GM19467 (cell line): ENCODE measurements at regions not wholly inside any gene's neighbourhood (a gene's known extent, or its start where the extent isn't known, plus 50 kb on each side); places are given as distances from the start of the nearest gene placed in this dataset.

Experiments used
- ATAC-seq: cut with Tn5 transposase; IDR thresholded peaks from one replicate; pipeline ENCODE4 v1.9.1; 2021; ENCODE audit warnings: mild to moderate bottlenecking, moderate library complexity; ENCODE audit not compliant: unreplicated experiment

DNA sequence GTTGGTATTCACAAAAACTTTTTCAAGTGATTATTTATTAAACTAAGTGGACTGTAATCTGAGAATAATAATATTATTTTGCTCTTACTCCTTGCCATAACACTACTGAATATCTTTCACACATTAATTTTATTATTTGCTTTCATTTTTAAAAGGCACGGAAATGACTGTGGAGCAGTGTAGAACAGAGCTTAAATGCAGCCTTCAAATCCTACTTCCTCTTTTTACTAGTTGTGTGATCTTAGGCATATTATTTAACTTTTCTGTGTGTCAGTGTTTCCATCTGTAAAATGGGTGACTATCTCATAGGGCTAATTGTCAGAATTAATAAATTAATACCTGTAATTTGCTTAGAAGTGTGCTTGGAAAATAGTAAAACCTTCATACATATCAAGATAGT lies 55.5 kb upstream of the SLC8A1 start:
- ATAC-seq = peak; percentile 69

DNA sequence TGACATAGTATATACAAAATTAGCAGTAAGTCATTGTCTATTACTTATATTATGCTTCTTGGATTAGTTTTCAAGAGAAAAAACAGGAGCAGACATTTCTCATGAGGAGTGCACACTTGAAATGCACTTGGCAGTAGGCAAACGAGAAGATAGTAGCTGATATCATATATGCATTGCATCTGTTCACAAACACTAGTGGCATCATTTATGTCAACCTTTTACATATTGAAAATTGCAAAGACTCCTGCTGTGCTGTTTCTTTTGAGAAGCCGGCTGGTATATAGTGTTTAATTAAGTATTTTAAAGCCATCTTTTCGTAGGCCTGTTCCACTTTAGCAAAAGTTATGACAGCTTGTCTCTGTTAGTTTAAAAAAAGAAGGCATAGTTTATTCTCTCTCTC lies 58.4 kb upstream of the SLC8A1 start:
- ATAC-seq = no peak

DNA sequence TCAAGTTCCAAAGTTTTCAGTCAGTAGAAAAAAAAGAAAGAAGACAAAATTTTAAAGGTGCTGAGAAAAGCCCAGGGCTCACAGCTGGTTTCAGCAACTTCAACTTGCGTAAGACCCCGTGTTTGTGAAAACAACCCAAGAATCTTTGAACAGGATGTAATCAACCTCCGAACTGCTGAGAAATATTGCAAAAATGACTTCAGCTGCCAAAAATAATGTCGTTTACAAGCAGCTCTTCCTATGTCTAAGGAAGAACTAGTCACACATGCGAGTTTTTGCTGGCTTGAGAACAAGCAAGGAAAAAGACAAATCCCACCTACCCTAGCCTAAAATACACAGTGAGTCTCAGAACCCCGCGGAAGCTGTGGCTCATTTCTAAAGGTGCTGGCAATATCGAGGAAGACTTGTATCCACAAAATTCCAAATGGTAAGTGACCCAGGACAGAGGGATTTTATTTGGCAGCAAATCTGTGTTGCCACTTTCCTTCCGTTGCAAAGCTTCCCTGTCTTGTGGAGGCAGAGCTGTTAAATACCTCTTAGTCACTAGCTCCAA lies 59.8 kb upstream of the SLC8A1 start:
- ATAC-seq = no peak

DNA sequence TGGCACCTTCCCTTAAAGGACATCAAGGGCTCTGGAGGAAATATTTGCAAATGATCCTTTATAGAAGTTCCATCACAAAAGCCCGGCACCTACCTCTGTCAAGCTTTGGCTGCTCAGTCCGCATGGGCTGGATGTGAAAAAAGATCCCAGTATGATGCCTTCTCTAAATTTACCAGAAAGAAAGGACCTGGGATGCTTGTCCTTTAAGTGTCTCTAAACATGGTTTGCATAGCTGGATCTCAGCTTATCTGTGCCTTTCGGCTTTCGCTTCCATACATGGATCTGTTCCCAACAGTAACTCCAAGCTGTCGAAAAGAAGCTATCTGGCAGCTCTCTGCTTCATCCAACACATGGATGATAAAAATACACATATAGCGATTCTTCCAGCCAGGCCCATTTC lies 60.4 kb upstream of the SLC8A1 start:
- no peak for ATAC-seq

DNA sequence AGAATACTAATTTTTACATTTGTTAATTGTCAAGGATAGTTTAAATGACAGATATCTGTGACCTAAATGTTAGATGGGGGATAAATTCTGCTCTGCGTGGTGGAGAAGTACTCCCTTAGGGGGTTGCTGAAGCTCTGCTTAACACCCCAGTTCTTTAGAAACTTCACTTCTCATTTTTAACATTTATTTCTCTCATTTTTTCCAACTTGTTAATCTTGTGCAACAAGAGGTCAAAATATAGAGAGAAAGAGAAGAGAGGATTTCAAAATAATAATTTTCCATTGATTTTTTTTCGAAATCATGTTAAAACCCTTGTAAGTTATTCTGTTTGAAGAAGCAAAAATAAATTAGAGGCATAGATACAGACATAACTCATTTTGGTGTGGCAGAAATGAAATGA lies 61.3 kb upstream of the SLC8A1 start:
- ATAC-seq = no peak

DNA sequence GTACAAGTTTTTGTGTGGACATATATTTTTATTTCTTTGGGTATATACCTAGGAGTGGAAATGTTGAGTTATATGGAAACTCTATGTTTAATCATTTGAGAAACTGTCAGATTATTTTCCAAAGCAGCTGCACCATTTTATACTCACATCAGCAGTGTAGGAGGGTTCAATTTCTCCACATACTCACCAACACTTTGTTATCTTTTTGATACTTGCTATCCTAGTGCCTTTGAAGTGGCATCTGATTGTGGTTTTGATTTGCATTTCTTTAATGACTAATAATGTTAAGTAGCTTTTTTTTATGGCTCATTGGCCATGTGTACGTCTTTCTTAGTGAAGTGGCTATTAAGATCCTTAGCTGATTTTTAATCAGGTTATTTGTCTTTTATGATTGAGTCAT lies 64.7 kb upstream of the SLC8A1 start:
- no peak for ATAC-seq

DNA sequence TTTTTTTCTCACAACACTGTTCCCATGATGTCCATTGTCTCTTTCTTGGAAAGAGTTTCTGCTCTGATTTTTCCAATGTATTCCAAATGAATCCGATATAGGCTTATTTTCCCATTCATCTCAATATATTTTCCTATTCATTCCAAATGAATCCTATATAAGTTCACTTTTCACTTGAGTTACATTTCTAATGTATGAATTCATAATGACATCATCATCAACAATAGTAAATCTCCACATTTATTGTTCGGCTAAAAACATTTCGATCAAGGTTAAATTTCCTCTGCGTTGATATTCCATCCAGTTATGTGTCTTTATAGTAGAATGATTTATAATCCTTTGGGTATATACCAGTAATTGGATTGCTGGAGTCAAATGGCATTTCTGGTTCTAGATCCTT lies 76.7 kb upstream of the SLC8A1 start:
- ATAC-seq = no peak

DNA sequence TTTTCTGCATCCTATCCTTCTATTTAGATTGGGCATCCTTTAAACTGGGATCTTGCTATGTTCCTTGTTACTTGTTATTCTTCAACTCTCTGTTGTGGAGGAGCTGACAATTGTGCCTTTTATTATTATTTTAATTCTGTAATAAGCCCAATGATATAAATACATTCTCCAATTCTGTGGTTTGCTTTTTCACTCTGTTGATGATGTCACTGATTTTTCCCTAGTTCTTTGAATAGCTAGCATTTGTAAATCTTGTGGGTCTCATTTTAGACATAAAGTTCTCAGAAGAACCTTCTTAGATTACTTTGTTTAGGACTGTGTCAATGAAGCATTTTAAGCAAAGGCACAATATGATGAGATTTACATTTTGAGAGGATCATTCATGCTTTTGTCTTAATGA lies 79.5 kb upstream of the SLC8A1 start:
- no peak for ATAC-seq

DNA sequence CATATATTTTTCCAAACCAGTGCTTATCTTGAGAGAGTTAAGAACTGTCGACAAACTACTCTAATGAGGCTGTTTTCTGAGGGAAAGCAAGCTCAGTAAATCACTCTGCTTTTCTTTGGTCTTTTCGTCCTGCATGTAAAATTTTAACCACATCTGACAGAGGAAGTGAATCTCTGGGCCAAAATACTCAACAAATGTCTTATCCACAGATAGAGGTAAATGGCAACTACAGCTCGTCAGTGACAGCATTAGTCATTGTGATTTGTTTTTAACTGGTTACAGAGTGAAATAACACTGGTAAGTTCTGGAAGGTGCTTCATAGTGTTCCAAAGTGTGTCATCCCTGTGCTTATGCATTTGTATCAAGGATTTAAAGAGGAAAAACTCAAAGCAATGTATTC lies 82.6 kb upstream of the SLC8A1 start:
- ATAC-seq = no peak

DNA sequence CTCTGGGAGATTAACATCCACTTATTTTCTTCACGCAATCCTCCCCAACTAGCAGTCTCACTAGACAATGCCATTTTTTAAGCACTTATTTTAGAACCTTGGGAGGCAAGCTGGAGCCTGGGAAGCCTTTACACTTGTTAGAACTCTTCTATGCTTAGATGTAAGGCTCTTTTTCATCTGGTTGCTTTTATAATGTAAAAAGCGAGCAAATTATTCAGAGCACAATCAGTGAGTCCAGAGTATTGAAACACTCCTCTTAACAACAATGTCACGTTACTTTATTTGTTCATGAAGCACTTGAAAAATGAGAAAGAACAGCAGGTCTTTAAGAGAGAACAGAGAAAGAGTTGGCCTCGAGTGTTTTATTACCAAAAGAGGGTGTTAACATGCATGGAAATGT lies 84.1 kb upstream of the SLC8A1 start:
- no peak for ATAC-seq

DNA sequence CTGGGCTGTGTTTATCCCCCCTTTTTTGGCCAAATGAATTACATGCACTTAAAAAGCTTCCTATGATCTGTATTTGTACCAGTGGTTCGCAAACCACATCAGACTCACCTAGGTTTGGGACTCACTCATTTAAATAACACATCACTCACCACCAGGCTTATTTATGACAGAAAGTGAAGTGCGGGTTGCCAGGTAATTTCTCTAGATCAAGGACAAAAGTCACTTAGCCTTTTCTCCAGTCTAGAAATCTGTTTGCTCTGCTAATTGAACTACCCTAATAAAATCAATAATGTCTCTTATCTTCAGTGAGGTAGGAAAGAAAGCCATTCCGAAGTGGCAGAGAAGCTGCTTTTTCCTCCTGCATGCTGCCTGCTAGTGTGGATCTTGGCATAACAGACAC lies 88.1 kb upstream of the SLC8A1 start:
- no peak for ATAC-seq

DNA sequence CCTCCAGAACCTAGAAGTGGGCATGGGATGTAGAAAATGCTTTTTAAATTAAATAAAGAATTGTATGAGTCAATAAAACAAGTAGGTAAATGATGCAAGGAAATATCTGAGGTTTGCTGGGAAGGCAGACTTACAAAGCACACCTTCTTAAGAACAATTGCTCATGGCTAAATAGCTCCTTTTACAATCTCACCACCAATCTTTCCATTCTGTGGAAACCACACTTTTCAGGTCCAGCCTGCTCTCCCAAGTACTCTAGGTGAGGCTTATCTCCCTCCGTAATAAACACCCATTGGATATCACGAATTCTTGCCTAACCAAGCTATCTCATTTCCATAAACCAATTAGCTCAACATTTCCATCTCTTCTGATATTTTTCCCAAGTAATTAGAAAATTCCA lies 91.5 kb upstream of the SLC8A1 start:
- ATAC-seq = no peak

DNA sequence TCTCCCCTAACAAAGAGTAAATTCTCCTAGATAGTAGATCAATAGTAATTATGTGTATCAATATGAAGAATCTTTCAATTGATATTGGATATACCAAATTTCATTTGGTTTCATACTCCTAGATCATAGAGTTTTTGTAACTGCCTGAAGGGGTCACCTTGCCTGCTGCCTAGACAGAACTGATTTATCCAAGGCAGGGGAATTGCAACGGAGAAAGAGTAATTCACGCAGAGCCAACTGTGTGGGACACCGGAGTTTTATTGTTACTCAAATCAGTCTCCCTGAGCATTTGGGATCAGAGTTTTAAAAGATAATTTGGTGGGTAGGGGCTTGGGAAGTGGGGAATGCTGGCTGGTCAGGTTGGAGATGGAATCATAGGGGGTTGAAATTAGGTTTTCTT lies 92.2 kb upstream of the SLC8A1 start:
- no peak for ATAC-seq

DNA sequence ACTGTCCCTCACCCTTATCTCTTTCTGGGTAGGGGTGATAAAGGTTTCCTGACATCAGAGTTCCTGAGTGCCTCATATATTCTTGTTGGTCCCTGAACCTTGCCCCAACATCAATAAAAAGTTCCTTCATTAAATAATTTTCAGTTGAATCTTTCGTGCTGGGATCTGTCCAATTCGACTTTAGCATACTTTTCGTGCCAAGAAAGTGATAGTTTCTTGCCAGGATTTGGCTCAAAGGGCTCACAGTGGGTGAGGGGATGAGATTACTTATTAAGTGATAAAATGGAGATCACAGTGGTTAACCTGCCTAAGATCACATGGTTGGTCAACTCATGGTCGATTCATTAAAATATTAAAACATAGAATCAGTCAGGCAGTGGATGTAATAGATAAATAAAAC lies 93.8 kb upstream of the SLC8A1 start:
- no peak for ATAC-seq

DNA sequence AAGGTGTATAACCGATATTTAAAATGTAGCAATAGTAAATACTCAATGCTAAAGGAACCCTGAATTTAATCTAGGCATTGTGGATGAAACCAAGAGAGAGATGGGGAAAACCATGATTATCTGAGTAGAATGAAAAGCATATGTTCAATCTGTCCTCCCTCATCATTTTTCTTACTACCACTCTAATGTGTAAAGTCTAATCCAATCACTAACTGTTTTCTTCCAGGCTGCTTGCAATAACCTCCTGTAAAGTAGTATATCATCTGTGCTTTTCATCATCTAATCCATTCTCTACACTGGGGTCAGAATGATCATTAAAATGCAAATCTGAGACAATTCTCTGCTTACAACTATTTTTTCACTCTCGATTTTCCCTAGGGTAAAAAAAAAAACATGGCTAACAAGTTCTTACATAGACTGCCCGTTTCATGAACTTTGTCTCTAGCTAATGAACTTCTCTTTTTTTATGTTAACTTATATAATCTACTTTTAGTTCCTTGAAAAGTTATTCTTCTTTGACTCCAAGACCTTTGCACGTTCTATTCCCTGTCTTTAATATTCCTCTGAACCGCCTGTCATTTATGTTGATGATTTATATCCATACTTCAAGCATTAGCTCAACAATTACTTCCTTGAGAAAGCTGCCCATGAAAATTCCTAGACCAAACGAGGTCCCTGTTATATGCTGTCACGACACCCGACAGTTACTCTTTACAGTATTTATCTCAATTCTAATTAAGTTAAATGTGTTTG lies 94.7 kb upstream of the SLC8A1 start:
- ATAC-seq = no peak

DNA sequence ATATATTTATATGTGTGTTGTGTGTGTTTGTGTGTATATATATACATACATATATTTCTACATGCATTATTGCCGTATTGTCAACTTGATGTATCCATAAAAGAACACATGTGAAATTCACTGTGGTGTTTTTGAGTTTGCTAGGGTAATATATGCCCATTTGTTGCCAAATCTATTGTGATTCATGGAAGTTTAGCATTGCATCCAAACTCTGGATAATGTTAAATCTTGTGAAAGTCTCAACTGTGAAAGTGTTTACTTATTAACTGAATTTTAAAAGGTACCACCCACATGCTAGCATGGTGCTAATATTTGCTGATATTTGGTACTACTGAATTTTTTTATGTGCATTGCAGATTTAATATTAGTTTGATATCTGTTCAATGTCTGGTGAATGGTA lies 96.6 kb upstream of the SLC8A1 start:
- ATAC-seq = no peak

DNA sequence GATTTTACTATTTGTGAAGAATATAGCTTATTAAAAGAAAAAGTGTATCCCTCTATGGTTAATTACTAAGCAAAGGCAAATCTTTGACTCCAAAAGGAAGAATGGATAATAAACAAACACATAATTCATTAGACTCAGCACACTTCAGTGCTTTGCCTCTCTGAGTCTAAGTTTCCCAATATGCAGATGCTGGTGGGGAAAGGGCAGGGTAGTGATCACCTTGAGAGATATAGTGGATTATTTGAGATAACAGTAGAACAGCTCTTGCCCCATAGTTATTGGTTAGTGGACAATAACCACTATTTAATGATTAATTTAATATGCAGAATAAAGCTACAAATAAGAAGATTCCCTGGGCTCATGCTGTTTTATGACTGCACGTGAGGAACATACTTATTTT lies 98.2 kb upstream of the SLC8A1 start:
- ATAC-seq = no peak

DNA sequence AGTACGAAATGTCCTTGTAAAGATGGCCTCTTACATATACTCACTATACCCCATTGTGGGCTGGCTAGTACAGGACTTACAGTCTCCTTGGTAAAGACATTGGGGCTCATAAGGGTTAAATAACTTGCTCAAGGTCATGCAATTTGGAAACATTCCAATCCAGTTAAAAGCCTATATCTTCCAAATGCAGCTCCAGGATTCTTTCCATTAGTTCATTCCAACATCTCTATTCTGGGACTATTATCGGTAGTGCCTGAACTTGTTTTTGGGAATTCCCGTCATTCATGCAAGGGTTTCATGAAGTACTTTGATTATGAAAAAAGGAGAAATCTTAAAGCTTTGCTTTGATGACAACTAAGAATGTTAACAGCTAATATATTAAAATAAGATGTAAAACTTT lies 99.2 kb upstream of the SLC8A1 start:
- ATAC-seq = no peak

DNA sequence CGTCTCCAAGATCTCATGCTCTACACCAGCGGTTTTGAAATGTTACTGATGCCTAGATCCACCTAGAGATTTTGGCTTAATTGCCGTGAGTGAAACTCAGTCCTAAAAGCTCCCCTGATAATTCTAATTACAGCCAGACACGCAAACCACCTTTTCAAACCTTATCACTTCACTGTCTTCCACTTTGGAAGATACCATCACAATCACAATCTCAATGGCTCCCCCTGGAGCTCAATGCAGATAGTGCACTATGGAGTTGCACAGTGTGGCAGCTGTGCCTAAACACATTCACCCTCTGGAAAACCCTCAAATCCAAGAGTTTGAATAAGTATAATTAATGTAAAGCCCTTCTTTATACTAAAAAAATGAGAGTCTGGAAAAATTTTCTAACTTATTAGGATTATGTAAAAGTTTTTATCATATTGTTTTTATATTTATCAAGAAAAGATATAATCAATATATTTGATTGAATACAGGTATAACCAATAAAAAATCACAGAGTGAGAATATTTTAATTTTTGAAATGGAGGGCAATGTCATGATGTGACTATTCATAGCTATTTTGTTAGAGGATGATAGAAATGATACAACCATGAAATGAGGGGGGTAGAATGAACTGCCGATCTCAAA lies 102.9 kb upstream of the SLC8A1 start:
- peak; percentile 90 for ATAC-seq

DNA sequence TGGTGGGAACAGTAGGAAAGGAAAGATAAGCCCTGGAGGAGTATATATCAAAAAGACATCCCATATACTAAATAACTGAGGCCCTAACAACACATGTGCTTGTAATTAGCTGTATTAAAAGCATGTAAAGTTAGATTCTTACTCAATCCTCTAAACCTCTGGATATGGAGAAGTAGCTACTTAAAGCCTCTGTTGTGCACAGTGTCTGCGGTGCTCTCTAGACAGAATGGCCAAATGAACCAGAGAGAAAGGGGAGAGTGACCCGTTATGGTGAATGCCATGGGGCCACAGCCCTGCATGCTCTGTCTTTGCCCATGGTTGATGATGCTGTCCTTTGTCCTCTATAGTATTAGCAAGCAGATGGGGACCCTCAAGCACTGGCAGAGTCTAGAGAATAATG lies 104.4 kb upstream of the SLC8A1 start:
- no peak for ATAC-seq

DNA sequence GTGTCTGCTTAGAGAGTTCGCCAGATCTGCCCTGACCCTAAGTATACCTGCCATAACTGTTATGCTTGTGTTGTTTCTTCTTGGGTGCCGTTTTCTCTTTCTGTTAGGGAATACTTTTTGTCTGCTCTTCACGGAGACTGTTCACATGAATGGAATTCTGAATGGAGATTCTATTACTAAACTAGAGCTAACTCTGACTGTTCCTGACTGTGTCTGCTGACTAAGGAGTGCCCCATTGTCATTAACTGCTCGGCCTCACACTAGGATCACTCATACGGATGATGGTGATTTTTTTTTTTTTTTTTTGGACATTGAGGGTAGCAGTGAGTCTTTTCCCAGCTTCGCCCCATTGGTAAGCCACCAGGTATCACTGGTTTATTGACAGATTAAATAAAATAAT lies 104.8 kb upstream of the SLC8A1 start:
- ATAC-seq = no peak

DNA sequence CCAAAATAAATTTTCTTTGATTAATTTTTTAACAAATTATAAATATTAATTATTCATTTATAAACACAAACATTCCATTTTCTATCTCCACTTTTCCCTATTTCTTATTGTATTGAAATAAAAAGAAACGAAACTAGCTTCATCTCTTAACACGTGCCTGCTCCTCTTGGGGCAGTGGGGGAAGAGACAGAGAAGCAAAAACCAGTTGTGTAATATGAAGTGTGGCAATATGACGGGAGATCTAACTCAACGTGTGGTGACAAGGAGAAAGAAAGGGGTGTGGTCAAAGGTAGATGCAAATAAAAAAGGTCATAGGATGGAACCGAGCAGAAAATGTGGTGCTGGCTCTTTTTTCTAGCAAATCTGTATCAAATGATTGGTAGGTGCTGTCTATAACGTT lies 106.9 kb upstream of the SLC8A1 start:
- ATAC-seq = no peak

DNA sequence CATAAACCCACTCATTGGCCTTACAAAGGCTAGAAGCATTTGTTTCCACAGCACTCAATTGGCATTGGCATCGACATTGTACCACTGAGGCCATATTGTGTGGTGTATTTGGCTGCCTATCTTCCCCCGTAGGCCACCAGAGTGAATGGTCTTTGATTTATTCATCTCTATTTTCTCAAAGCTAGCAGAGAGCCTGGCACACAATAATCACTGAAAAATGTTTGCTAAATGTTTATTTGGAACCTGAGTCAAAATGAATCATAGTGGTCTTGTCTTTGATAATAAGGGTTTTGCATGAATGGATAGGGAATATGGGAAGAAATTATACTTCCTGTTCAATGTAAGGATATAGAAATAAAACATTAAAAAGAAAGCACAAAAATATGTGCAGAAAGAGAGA lies 107.3 kb upstream of the SLC8A1 start:
- ATAC-seq = no peak
